ENCODE measurements at regions not wholly inside any gene's neighbourhood (a gene's known extent, or its start where the extent isn't known, plus 50 kb on each side); places are given as distances from the start of the nearest gene placed in this dataset.
"Not testable (repeated sequence)": the region's sequence is repeated elsewhere in the genome, so short reads cannot be mapped to it uniquely, and the experiment has no call there.

DNA sequence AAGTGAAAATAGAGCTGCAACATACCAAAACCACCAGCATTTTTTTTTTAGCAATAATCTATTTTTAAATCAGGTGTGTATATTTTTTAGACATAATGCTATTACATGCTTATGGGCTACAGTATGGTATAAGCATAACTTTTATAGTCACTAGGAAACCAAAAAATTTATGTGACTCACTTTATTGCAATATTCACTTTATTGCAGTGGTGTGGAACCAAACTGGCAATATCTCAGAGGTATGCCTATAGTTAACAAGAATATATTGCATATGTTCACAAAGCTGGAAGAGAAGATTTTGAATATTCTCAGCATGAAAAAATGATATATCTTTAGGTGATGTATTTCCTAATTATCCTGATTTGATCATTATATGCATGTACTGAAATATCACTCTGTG is 128.8 kb upstream of the PLGLB2 start:
- not testable (repeated sequence) for H3K36me3 ChIP-seq

DNA sequence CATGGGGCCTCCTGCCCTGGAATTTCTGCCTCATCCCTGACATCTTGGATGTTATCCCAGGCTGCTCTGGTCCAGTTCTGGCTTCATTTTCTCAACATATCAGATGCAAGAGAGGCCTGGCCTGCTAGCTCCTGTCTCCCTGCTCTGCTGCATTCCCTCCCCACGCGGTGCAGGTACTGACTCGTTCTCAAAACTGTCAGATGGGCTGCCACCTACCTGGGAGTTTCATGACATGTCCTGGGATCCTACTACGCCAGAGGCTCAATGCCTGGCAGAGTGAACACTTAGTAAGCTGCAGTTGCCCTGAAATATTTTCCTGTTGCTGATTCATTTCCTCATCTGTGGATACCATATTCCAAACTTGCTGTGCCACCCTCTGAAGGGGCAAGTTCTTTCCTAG is 126.7 kb upstream of the PLGLB2 start:
- not testable (repeated sequence) for H3K4me3 ChIP-seq; H3K9me3 ChIP-seq; H3K36me3 ChIP-seq; H3K4me1 ChIP-seq (ENCODE audit: control insufficient read depth in 1 of 2, low read depth in 2 of 2); H3K27ac ChIP-seq; ATAC-seq (ENCODE audit: insufficient number of reproducible peaks, low FRiP score, low read depth); H3K27me3 ChIP-seq (replicated peaks; ENCODE audit: insufficient read depth); DNase-seq (ENCODE audit: low spot score)

More for the DNA sequence above, 128.8 kb upstream of the PLGLB2 start:
- not testable (repeated sequence) for ATAC-seq (ENCODE audit: insufficient number of reproducible peaks, low FRiP score, low read depth); H3K9me3 ChIP-seq; H3K27ac ChIP-seq; H3K4me3 ChIP-seq; DNase-seq (ENCODE audit: low spot score); H3K4me1 ChIP-seq (ENCODE audit: control insufficient read depth in 1 of 2, low read depth in 2 of 2); H3K27me3 ChIP-seq (replicated peaks; ENCODE audit: insufficient read depth)

- not testable (repeated sequence) for H3K27ac ChIP-seq
These were observed 125.2 kb upstream of the PLGLB2 start for GRCh38 chr2:87622720-87623119.

GRCh38 chr2:87629491-87630458 is 118.1 kb upstream of the PLGLB2 start:
- ATAC-seq (ENCODE audit: insufficient number of reproducible peaks, low FRiP score, low read depth); H3K36me3 ChIP-seq; H3K27me3 ChIP-seq (replicated peaks; ENCODE audit: insufficient read depth); H3K9me3 ChIP-seq; H3K27ac ChIP-seq; H3K4me3 ChIP-seq; H3K4me1 ChIP-seq (ENCODE audit: control insufficient read depth in 1 of 2, low read depth in 2 of 2); DNase-seq (ENCODE audit: low spot score): not testable (repeated sequence)

More at GRCh38 chr2:87622720-87623119, 125.2 kb upstream of the PLGLB2 start:
- not testable (repeated sequence) for H3K27me3 ChIP-seq (replicated peaks; ENCODE audit: insufficient read depth); H3K36me3 ChIP-seq; H3K4me3 ChIP-seq; H3K9me3 ChIP-seq; ATAC-seq (ENCODE audit: insufficient number of reproducible peaks, low FRiP score, low read depth); DNase-seq (ENCODE audit: low spot score); H3K4me1 ChIP-seq (ENCODE audit: control insufficient read depth in 1 of 2, low read depth in 2 of 2)

DNA sequence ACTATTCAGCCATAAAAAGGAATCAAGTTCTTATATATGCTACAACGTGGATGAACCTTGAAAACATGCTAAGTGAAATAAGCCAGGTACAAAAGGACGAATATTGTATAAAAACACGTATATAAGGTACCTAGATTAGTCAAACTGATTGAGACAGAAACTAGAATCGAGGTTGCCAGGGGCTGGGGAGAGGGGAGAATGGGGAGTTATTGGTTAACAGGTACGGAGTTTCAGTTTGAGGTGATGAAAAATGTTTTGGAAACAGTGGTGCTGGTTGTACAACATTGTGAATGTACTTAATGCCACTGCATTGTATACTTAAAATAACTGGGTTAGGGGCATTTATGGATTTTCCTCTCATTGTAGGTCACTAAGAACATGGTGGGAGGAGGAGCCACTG is 117.0 kb upstream of the PLGLB2 start:
- H3K4me3 ChIP-seq; H3K27ac ChIP-seq; H3K9me3 ChIP-seq; H3K4me1 ChIP-seq (ENCODE audit: control insufficient read depth in 1 of 2, low read depth in 2 of 2); H3K27me3 ChIP-seq (replicated peaks; ENCODE audit: insufficient read depth); H3K36me3 ChIP-seq; ATAC-seq (ENCODE audit: insufficient number of reproducible peaks, low FRiP score, low read depth); DNase-seq (ENCODE audit: low spot score): not testable (repeated sequence)

- ATAC-seq (ENCODE audit: insufficient number of reproducible peaks, low FRiP score, low read depth); H3K4me1 ChIP-seq (ENCODE audit: control insufficient read depth in 1 of 2, low read depth in 2 of 2); H3K9me3 ChIP-seq; H3K27me3 ChIP-seq (replicated peaks; ENCODE audit: insufficient read depth); H3K36me3 ChIP-seq; H3K4me3 ChIP-seq; H3K27ac ChIP-seq; DNase-seq (ENCODE audit: low spot score): not testable (repeated sequence)
These were observed 116.5 kb upstream of the PLGLB2 start for GRCh38 chr2:87631402-87631801.

- H3K27me3 ChIP-seq (replicated peaks; ENCODE audit: insufficient read depth); H3K27ac ChIP-seq; H3K4me3 ChIP-seq; H3K36me3 ChIP-seq; H3K9me3 ChIP-seq; ATAC-seq (ENCODE audit: insufficient number of reproducible peaks, low FRiP score, low read depth); H3K4me1 ChIP-seq (ENCODE audit: control insufficient read depth in 1 of 2, low read depth in 2 of 2); DNase-seq (ENCODE audit: low spot score): not testable (repeated sequence)
These were observed 114.5 kb upstream of the PLGLB2 start for GRCh38 chr2:87633287-87633963.

DNA sequence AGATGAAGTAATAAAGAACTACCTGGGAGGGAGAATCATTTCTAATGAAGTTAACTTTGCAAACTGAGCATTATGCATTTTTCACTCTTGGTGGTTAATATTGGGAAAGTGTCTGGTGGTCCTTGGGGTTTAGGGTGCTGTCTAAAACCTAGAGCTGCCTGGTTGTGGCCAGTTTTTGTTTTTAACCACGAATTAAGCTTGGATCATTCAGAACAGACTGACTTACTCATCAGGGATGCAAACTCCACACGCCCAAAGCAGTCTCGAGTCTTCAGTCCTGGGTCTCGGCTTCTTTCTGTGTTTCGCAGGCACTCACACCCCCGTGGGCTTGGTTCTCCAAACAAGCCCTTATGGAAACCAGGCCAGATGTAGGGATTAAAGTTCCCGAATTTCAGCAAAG is 113.8 kb upstream of the PLGLB2 start:
- H3K9me3 ChIP-seq; H3K36me3 ChIP-seq; H3K27me3 ChIP-seq (replicated peaks; ENCODE audit: insufficient read depth); H3K4me1 ChIP-seq (ENCODE audit: control insufficient read depth in 1 of 2, low read depth in 2 of 2); H3K4me3 ChIP-seq; ATAC-seq (ENCODE audit: insufficient number of reproducible peaks, low FRiP score, low read depth); DNase-seq (ENCODE audit: low spot score); H3K27ac ChIP-seq: not testable (repeated sequence)

GRCh38 chr2:87634971-87635650 is 112.8 kb upstream of the PLGLB2 start:
- H3K36me3 ChIP-seq; DNase-seq (ENCODE audit: low spot score); H3K27ac ChIP-seq; H3K4me3 ChIP-seq; H3K27me3 ChIP-seq (replicated peaks; ENCODE audit: insufficient read depth); H3K9me3 ChIP-seq; H3K4me1 ChIP-seq (ENCODE audit: control insufficient read depth in 1 of 2, low read depth in 2 of 2); ATAC-seq (ENCODE audit: insufficient number of reproducible peaks, low FRiP score, low read depth): not testable (repeated sequence)

DNA sequence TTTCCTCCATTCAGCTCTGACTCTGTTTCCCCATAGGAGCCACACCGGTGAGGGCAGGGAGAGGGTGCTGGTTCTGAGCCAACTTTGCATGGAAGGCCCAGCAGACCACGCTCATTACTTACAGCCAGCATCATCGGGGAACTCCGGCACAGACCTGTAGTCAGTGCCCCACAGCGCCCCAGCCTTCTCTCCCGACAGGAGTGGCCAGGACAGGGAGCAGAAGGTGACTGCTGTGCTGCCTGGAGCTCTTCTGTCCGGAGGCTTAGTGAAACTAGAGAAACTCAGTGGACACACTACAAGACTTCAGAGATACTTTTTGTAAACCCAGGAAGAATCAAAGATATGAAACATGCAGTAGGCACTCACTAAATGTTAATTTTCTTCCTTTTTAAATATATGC is 111.6 kb upstream of the PLGLB2 start:
- DNase-seq (ENCODE audit: low spot score); H3K4me3 ChIP-seq; ATAC-seq (ENCODE audit: insufficient number of reproducible peaks, low FRiP score, low read depth); H3K36me3 ChIP-seq; H3K9me3 ChIP-seq; H3K27me3 ChIP-seq (replicated peaks; ENCODE audit: insufficient read depth); H3K4me1 ChIP-seq (ENCODE audit: control insufficient read depth in 1 of 2, low read depth in 2 of 2); H3K27ac ChIP-seq: not testable (repeated sequence)

GRCh38 chr2:87636735-87637134 is 111.2 kb upstream of the PLGLB2 start:
- not testable (repeated sequence) for H3K27me3 ChIP-seq (replicated peaks; ENCODE audit: insufficient read depth); H3K4me1 ChIP-seq (ENCODE audit: control insufficient read depth in 1 of 2, low read depth in 2 of 2); H3K9me3 ChIP-seq; H3K4me3 ChIP-seq; H3K27ac ChIP-seq; DNase-seq (ENCODE audit: low spot score); ATAC-seq (ENCODE audit: insufficient number of reproducible peaks, low FRiP score, low read depth); H3K36me3 ChIP-seq

All from thoracic aorta (tissue), 2 donors.